Ureter (tissue), 1 donor: ENCODE measurements at regions not wholly inside any gene's neighbourhood (a gene's known extent, or its start where the extent isn't known, plus 50 kb on each side); places are given as distances from the start of the nearest gene placed in this dataset.

ENCODE experiments used
- DNase-seq: peaks from one replicate; pipeline ENCODE4 v3.0.0-alpha.2; 2020; ENCODE audit warnings: low spot score
- donor health status: DM: yes; HTN: yes; CAD: no.

DNA sequence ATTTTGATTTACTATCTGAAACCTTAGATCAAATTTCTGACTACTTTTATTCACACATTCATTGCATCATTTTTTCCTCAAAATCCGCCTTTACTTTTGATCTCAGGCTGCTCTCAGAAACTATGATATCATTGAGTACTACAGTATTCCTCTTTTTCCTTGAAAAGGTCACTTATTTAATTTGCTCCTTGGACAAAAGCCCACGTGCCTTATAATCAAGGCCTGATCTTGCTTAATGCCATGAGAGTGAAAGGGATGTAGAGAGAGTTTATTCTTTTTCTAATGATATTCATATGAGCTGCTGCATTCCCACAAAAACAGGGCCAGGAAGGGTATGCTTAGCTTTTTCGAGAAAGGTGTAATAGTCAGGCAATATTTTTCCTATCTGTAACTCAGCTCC, 327.0 kb downstream of the ETS1 start:
- no peak for DNase-seq

DNA sequence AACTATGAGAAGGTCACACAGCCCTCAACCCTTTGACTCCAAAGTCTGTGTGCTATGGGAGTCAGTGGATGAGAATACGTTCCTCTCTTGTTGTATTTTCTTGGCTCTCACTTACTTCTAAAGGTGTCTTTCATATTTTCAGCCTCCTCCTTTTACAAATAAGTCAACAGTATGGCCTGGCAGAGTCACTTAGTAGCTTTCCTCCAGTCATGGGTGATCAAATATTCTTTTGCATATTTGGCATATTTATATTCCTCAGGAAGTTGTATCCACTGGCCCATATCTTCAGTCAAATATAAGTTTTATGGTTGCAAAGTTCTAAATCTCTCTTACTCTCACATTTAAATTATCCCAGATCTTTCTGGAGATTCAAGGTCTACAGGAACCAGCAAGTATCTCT, 327.5 kb downstream of the ETS1 start:
- DNase-seq = no peak

DNA sequence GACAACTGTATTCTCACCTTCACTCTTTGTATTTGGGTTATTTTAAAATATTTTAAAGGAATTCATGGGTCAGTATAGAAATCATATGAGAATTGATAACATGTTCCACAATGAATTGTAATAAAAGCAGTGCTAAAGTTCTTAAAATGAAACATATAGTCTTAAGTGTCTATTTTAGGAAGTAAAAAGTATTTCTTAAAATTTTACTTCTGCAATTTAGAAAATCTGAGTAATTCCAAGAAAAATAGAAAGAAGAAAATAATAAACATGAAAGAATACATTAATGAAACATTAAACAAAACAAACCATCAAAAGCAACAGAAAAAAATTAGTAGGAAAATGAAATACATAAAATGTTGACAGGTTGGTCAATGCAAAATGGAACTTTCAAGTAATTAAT, 332.4 kb downstream of the ETS1 start:
- DNase-seq = no peak

DNA sequence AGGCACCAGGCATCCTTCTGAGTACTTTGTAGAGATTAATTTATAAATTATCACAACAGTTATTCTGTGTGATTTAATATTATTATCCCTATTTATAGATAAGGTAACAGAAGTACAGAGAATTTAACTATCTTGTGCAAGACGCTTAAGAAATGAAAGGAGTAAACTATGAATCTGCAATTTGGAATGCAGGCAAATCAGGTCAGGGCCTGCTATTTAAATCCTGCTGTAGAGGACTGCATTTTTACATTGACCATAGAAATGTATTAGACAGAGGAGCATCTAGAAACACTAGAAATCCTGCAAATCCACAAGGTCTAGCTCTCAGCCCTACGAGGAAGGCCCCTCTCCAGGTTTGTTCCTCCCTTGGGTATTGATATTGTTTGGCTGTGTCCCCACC, 336.2 kb downstream of the ETS1 start:
- no peak for DNase-seq

DNA sequence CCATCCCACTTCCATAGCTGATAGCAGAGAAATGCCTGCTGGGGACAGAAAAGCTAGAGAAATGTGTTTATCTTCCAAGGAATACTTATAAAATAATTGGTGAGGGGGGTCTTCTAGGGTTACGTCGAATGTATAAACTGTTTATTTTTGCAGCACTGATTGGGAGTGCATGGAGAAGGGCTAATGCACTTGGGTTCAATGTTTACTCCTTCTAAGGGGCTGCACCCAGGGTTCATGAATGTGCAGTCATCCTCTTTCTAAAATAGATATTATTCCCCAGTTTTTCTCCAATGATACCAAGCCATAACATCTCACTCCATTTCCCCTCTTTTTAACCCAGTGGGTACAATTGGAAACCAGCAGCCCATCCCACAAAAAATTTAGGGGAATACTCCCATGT, 336.9 kb downstream of the ETS1 start:
- no peak for DNase-seq

DNA sequence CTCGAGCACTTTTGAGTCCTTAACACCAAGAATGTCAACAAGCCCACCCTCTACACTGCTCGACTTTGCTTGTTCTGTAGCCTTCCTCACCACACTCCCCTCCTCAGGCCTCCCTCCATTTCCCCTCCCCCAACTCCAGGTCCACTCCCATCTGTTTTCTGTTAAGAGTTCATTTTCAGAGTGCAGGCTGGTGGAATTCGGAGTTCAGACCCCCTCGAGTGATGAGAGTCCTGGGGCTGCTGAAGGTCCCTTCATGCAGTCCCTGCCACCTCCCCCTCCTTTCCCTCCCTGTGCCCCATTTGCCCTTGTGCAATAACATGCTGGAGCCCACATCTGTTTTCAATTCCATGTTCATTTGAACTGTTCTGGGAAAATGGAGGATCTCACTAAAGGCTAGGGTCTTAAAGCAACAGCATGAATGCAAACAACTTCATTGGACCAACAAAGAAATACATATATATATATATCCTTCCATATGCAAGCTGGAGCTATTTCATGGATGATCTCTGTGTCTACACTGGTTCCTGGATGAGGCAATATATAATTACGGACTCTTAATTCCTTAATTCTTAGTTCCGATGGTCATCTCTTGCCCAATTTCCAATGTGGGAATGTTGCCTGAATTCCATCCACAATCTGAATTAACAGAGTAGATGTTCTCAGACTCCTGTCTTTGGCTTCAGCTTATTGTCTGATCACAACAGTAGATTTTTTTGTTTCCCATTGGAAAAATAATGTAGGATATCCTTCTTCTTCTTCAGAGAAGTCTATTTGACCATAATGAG, 340.4 kb downstream of the ETS1 start:
- no peak for DNase-seq

DNA sequence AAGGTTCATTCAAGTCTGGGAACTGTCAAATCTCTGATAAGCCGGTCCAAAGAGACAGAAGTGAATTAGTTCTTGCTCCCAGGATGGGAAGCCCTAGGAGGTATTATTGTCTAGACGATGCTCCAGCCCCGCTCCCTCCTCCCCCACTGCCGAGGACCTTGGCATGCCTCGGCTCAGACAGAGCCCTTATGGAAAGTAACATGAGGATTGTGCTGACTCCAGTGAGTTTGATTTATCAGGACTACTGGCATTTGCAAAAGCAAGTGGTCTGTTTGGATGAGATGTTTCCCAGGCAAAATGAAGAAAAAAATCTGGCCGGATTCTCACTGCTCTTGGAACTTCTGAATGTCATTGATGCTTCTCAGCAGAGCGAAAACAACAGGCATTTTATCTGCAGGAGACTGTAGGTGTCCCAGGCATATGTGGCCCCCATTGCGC, 341.0 kb downstream of the ETS1 start:
- no peak for DNase-seq

DNA sequence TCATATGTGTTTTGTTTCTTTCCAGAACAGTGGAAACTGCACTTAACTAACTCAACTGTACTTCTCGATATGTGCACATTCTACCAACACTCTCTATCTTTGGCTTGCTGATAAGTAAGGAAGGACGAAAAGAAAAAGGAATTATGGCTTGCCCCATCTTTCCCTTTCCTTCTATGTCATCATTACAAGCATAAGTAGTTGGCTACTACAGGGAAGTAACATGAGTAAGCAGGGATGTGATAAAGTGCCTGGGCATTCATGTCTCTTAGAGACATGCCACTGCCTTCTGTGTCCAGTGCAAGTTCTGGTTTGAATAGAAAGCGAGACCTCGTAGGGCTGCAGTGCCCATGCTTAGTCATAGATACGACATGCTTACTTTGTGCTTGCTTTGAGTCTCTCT, 342.5 kb downstream of the ETS1 start:
- DNase-seq = no peak

DNA sequence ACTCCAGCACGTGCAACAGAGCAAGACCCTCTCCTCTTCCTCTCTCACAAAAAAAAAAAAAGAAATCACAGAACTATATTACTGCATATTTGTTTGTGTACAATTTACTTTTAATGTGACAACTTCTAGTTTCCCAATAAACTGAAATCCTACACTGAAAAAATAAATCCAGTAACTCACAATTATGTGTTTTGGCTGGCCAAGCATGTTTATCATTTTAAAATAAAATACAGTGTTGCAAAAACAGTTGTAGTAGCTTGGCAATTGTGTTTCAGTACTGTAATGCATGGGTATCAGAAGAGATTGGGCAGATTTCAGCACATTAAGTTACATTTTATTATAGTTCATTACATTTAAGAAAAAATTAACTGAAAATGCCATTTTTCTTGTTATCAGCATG, 344.9 kb downstream of the ETS1 start:
- DNase-seq = no peak

DNA sequence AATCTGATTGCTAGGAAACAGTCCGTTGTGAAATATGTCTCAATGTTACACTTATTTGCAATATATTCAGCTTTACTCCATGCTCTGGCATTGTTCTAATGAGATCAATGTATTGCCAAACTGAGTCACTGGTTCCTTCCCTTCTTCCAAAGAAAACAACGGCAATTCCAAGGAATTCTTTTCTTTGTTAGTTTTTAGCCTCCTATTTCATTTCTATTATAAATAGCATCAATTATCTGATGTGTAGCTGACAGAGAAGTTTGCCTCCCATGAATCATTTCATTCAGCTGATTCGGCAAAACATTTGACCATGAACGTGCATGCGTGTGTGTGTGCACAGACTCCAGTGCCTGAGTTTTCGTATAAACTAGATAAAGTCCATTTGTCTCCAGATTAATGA, 346.8 kb downstream of the ETS1 start:
- DNase-seq = no peak

DNA sequence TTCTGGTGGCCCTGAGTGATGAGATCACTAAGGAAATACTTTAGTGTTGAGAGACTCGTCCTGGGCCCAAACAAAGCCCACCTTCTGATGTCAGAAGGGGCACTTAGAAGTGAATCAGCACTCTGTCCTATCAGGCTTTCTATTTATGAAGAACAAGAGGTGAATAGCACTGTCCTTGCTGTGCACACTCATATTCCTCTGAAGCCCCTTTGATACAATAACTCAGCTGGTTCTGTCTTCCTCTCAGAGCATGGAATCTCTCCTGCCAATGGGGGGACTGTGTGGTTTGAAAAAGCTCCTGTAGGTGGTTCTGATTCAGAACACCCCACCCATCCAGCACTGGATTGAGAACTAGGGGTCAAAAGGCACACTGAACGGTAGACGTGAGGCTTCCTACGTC, 348.1 kb downstream of the ETS1 start:
- no peak for DNase-seq

DNA sequence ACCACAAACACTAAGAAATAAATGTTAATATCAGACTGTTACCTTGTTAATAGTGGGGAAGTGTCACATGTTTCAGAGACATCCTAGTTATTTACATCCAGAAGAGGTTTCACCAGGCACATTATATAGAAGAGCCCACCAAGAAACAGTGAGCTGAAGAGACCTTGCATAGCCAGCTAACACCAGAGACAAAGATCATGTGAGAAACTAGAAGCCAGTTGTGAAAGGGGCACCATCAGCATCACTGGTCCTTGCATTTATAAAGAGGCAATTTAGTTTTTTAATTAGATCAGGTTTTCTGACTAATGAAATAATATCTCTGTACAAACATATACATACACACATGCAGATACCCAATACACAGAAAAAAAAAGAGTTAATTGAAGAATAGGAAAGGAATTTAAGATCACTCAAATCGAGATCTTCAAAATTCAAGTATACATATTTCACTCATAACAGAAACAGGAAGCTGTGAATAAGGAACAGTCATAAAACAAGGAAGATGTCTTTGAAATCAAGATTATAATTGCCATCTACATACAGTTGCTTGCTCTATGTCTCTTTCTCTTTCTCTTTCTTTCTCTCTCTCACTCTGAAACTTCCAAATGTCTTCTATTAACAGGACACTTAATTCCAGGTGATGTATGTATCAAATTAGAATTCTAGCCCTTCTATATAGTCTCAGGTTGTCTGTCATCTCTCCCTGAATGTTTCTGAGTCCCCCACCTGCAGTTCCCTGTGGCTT, 348.7 kb downstream of the ETS1 start:
- no peak for DNase-seq

DNA sequence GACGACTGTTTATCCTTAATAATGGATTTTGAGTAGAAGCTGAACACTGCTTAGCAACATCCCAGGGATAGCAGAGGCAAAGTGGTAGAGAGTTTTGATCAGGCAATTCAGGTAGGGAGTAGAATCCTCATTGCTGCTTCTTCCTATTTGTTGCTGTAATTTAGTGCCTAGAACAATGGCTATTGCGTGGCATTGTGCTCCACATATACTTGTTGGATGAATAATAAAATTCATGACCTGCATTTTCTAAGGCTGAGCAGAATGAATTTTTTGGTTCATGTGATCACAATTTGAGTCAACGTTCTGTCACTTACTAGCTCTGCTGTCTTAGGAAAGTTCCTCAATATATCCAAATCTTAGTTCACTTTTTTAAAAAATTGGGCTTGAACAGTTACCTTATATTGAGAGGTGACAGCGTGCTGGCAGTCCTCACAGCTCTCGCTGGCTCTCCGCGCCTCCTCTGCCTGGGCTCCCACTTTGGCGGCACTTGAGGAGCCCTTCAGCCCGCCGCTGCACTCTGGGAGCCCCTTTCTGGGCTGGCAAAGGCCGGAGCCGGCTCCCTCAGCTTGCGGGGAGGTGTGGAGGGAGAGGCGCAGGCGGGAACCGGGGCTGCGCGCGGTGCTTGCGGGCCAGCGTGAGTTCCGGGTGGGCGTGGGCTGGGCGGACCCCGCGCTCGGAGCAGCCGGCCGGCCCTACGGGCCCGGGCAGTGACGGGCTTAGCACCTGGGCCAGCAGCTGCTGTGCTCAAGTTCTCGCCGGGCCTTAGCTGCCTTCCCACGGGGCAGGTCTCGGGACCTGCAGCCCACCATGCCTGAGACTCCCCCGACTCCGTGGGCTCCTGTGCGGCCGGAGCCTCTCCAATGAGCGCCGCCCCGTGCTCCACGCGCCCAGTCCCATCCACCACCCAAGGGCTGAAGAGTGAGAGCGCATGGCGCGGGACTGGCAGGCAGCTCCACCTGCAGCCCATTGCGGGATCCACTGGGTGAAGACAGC, 350.6 kb downstream of the ETS1 start:
- no peak for DNase-seq

DNA sequence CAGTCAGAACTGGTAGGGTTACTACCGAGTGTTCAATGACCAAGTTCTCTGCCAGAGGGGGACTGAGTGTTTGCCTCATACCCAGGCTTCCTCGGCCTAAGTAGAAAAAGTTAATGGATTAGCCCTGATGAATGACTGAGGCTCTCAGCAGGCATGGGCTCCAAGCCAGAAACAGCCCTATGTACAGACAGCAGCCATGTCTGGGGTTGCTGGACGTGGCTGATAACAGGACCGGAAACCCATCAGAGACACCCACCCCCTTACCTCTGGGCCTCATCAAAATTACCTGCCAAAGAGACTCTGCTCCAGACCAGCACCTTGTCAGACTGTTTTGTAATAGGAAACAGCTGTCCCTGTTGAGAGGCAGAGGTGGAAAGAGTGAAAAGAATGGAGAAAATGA, 351.4 kb downstream of the ETS1 start:
- no peak for DNase-seq

DNA sequence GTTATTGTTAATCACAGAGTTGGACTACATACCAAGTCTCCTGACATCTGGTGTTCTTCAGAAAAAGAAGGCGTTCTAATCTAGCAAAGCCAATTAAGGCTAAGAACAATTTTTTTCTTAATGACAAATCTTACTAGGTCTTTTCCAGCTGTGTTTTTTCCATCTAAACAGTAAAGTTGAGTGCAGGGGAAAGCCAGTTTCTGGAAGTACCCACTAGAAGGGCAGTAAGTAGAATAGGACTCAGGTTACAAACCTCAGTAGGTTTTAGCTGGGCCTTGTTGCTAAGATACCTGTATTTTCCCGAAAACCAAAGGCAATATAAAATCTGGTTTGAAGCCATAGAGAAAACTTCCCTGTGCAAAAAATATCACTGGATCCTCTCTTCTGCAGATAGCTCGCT, 351.9 kb downstream of the ETS1 start:
- no peak for DNase-seq

DNA sequence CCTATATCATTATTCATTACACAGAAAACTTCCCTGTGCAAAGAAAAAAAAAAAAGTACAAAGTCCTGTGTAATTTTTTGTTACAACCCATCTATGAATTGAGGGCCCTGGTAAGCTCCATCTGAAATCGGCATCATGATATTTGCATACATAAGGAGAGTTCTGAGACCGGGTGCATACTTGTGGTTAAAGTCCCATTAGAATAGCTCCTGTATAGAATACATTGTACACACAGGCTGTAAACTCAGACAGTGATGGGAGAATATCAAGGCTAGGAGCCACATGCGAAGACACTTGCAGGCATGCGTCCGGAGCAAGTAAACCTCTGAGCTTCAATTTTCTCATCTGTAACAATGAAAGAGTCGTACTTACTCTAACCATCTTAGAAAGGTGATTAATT, 353.2 kb downstream of the ETS1 start:
- DNase-seq = no peak

DNA sequence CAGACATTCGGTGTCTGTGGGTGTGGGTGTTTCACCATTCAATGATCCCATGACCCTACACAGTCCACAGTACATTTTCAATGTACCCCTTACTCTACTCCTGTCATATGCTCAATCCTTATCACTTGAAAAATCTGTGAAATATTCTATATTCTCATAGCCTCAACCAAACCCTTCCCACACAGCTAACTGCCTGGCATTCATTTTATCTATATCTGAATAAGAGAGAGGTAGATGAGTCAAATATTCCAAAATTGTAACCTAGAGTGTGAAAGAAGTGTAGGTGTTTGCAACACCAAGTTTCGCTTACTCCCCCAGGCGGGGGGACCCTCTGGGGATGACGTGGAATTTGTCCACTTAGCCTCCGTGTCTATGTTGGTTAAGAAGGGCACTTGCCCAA, 354.8 kb downstream of the ETS1 start:
- no peak for DNase-seq

DNA sequence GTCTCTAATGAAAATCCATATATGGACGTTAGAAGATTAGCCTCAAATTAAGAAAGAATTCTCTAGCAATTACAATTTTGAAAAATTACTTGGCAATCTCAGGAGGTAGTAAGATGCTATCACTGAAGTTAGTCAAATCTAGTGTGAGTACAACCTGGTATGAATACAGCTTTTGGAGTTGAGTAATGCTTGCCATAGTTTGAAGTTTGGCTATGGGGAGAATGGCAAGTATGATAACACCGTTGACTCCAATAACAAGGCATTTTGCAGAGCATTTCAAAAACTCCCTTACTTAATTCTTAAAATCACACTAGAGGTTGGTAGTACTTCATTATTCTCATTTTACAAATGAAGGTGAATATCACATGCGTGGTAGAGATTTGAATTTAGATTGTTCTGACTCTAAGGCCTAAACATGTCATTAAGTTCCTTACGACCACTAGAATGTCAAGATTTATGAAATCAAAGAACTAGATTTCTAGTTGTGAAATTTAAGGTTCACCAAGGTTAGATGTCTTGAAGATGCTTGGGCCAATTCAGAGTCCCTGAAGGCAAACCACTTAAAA, 355.4 kb downstream of the ETS1 start:
- DNase-seq = no peak

DNA sequence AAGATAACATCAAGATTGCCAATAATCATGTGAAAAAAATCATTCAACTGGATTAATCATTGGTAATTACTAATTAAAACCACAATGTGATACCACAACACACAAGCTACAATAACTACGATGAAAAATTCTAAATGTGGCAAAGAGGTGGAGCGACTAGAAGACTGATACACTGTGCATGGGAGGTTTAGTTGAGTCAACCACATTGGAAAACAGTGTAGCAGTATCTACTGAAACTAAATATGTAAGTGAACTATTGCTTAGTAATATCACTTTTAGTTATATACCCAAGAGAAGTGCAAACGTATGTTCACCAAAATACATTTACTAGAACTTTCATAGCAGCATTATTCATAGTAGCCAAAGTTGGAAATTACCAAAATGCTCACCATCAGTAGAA, 359.9 kb downstream of the ETS1 start:
- no peak for DNase-seq

DNA sequence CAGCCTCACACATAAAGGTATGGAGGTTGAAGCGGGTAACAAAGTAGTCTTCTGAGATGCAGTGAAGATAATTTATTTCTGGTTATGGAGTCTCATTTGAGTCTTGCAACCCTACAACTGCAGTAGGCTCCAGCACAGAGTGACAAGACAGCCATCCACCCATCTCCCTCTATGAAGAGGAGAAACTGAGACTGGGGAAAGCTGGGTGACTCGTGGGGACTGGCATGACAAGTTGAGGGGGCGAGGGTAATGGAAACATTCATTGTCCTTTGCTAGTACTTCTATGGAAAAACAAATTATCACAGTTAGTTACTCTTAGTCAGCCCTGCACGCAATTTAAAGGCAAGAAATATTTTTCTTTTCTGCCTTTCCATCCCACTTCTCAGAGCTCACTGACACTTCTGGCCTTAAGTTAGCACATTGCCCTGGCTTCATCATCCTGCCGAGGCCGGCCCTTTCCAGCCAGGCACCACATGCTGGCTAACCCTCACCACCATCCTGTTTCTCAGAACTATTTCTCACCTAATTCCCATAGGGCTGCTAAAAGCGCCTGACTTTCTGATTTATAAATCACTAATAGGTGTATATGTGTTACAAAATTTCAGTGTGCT, 361.1 kb downstream of the ETS1 start:
- DNase-seq = no peak

DNA sequence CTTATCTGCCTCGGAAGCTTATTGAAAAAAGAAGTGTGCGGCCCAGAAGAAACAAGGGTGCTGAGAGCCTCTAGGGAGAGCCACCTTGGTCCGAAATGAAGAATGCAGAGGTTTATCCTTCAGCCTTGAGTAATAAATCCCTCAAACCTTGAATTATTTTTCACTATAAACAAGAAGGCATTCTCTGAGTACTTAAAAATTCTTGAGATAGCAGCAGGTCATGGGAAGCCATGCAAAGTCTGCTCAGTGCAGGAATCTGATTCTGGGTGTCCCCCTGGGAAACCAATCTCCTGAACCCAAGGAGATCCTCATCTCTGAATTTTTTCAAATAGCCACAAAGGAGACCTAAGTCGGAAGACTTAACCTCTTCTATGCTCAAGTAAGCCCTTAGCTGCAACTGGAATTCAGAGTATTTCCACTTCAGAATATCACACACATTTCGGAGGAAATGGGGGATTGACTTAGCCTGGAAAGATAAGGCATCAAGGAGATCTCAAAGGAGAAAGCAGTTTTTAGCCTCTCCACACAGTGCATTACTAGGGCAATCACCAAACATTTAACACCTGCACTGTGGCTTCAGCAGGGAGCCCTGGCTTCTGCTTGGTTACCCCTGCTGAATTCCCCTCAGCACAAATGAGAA, 365.0 kb downstream of the ETS1 start:
- no peak for DNase-seq
